NCI-H2171 treated with DMSO at 0.1 percent for 48 hours (cell line): ENCODE measurements at regions not wholly inside any gene's neighbourhood (a gene's known extent, or its start where the extent isn't known, plus 50 kb on each side); places are given as distances from the start of the nearest gene placed in this dataset.
"Not testable (repeated sequence)": the region's sequence is repeated elsewhere in the genome, so short reads cannot be mapped to it uniquely, and the experiment has no call there.

Experiments
- DNase-seq: peaks from one replicate; lab custom pipeline; 2025; lab: John Stamatoyannopoulos, UW

- no peak for DNase-seq
These were observed 501.5 kb upstream of the SLC8A1 start for GRCh38 chr2:40953341-40953740.

DNA sequence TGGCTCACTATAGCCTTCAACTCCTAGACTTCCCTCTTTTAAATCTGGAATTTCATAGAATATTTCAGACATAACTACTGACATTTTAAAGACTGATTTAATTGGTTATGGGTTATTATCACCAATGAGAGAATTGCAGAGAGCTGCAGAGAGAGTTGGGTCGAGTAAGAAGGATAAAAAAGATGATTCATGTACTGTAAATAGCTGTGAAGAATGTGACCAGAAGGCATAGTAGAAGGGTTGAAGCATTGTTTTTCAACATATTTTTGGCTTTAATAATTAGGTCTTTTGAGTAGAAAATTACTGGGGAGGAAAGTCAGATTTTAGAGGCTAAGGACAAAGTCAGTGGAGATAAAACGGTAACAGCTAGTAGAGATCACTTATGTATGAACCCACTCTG, 503.2 kb upstream of the SLC8A1 start:
- DNase-seq, result no peak

- DNase-seq, result no peak
These were observed 503.7 kb upstream of the SLC8A1 start for GRCh38 chr2:40955635-40956034.

DNA sequence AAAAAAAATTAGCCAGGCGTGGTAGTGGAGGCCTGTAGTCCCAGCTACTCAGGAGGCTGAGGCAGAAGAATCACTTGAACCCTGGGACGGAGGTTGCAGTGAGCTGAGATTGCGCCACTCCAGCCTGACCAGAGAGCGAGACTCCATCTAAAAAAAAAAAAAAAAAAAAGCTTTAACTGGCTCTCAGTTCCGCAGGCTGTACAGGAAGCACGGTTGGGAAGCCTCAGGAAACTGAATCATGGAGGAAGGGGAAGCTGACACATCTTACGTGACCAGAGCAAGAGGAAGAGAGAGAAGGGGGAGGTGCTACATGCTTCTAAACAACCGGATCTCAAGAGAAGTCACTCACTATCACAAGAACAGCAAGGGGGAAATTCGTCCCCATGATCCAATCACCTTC, 505.6 kb upstream of the SLC8A1 start:
- DNase-seq, result no peak

GRCh38 chr2:40962026-40962425, 510.1 kb upstream of the SLC8A1 start:
- DNase-seq, result no peak

GRCh38 chr2:40964509-40965250, 512.8 kb upstream of the SLC8A1 start:
- no peak for DNase-seq

DNA sequence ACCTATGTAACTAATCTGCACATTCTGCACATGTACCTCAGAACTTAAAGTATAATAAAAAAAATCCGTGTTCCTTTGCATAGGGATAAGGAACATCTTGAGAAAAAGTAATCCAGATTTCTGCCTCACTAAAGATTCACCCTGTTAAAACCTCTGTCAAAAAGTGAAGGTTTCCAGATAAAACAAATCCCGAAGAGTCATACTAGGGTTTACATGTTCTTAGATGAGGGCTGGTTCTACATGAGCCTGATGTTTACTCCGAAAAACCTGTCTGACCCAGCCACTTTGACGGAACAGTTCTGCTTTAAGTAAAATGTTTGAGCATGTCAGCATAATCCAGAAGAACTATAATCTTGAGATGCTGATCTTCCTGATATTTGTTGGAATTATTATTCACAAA, 515.6 kb upstream of the SLC8A1 start:
- no peak for DNase-seq

- DNase-seq, result no peak
These were observed 523.3 kb upstream of the SLC8A1 start for GRCh38 chr2:40975151-40975550.

DNA sequence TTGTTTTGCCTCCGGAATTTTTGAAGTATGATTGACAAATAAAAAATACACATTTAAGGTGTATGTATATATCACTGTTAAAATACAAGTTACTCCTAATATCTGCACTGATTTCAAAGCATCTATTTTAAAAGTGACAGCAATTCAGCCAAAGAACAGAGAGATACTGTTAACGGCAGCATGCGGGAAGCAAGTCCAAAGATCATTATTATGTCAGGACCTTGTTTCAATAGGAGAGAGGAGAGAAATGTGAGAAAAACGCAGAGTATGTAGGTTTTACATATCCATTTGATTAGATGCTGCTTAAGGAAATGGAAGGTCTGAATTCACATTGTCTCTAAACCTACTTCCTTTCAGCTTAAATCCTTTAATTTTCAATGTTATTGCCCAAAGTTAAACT, 545.5 kb upstream of the SLC8A1 start:
- DNase-seq, result no peak

- no peak for DNase-seq
These were observed 548.5 kb upstream of the SLC8A1 start for GRCh38 chr2:41000374-41000773.

- no peak for DNase-seq
These were observed 549.0 kb upstream of the SLC8A1 start for GRCh38 chr2:41000906-41001305.

DNA sequence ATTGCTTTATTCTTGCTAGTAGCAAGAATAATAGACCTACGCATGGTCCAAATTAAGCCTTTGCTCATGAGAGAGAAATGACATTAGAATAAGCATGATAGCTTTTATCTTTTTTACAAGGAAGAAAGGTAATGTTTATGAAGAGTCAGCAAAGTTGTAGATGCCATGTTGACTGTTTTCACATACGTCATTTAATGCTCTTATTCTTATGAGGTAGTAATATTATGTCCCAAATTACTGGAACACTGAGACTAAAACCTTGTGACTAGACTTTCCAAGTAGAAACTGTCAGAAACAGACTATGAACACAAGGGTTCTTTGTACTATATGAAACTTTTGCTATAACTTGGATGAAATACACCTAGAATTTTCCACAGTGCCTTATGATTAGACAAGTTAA, 552.8 kb upstream of the SLC8A1 start:
- DNase-seq, result no peak

- no peak for DNase-seq
These were observed 568.5 kb upstream of the SLC8A1 start for GRCh38 chr2:41020358-41020757.

- DNase-seq, result peak; percentile 10
These were observed 572.9 kb upstream of the SLC8A1 start for GRCh38 chr2:41024816-41025215.

GRCh38 chr2:41026613-41027012, 574.7 kb upstream of the SLC8A1 start:
- no peak for DNase-seq

DNA sequence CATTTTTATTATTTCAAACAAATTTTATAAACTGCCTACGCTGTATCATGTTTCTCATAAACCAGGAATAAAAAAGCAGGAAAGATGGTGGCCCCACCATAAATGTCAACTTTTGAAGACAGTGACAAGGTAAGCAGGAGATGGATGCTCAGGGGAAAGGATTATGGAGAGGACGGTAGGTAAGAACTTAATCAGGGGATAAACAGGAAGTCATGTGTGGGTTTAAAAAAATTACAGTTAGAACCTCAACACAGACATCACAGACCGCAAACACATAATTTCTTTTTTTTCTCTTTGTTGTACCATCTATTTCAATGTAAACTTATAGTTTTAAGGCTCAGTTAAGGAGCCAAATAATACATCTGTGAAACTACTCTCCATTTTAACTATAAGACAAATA, 575.2 kb upstream of the SLC8A1 start:
- no peak for DNase-seq

- DNase-seq, result no peak
These were observed 579.4 kb upstream of the SLC8A1 start for GRCh38 chr2:41031282-41031681.

GRCh38 chr2:41032715-41033114, 580.8 kb upstream of the SLC8A1 start:
- DNase-seq, result no peak

- DNase-seq, result no peak
These were observed 581.2 kb upstream of the SLC8A1 start for GRCh38 chr2:41033127-41033526.

- DNase-seq, result no peak
These were observed 586.5 kb upstream of the SLC8A1 start for GRCh38 chr2:41038408-41038807.

DNA sequence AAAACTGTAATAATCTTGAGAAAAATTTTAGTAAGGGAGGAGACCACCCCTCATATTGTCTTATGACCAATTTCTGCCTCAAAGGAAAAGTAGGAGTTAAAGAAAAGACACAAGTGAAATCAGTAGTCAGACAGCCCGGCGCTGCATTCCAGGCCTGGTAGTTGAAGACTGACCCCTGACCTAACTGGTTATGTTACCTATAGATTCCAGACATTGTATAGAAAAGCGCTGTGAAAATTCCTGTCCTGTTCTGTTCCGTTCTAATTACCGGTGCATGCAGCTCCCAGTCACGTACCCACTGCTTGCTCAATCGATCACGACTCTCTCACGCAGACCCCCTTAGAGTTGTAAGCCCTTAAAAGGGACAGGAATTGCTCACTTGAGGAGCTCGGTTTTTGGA, 587.9 kb upstream of the SLC8A1 start:
- not testable (repeated sequence) for DNase-seq

DNA sequence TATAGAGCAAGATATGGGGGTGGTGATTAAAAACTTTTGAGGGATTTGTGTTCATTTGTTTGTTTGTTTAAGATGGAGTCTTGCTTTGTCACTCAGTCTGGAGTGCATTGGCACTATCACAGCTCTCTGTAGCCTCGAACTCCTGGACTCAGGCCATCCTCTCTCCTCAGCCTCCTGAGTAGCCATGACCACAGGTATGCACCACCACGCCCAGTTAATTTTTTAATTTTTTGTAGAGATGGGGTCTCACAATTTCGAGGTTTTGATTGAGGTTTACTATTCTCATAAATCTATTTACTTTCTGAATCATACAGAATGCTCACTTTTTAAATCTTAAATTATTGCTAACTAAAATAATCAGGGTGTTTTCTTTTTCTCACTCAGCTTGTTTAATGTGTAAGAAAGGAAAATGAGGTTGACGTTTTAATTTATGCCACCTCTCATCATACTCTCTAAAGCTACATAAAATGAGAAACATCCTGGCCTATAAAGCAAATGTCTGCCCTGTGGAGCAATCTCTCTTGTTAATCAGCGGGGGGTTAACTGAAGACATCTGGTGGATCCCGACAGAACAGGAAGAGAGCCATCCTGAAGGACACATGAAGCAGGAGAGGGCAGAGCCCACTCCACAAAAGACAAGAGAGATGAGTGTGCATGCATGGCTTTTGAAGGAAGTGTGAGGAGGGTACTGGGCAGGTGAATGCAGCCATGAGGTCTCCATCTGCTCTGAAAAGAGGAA, 589.1 kb upstream of the SLC8A1 start:
- no peak for DNase-seq

GRCh38 chr2:41042343-41042742, 590.5 kb upstream of the SLC8A1 start:
- DNase-seq, result no peak

- no peak for DNase-seq
These were observed 609.5 kb upstream of the SLC8A1 start for GRCh38 chr2:41061356-41061755.
